ENCODE measurements at regions not wholly inside any gene's neighbourhood (a gene's known extent, or its start where the extent isn't known, plus 50 kb on each side); places are given as distances from the start of the nearest gene placed in this dataset.

DNA sequence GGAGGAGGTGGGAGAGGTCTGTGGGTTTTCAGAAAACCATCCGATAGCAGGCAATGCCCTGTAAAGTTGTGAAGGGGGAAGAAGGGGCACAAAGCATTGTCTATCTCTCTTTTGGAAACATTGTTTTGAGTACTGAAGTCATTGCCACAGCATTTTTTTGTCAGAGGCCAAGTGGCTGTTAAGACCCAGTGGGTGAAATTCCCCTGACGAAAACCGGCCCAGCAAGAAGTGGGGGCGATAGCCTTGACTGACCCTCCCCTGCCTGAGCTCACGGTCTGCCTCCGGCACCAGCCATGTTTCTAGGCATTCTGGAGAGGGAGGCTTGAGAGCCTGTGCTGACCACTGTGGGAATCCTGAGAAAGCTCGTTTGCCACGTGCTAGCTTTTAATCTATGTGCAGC, 144.7 kb downstream of the RPS24 start (continued):
- TF ChIP-seq, protein P1, sequence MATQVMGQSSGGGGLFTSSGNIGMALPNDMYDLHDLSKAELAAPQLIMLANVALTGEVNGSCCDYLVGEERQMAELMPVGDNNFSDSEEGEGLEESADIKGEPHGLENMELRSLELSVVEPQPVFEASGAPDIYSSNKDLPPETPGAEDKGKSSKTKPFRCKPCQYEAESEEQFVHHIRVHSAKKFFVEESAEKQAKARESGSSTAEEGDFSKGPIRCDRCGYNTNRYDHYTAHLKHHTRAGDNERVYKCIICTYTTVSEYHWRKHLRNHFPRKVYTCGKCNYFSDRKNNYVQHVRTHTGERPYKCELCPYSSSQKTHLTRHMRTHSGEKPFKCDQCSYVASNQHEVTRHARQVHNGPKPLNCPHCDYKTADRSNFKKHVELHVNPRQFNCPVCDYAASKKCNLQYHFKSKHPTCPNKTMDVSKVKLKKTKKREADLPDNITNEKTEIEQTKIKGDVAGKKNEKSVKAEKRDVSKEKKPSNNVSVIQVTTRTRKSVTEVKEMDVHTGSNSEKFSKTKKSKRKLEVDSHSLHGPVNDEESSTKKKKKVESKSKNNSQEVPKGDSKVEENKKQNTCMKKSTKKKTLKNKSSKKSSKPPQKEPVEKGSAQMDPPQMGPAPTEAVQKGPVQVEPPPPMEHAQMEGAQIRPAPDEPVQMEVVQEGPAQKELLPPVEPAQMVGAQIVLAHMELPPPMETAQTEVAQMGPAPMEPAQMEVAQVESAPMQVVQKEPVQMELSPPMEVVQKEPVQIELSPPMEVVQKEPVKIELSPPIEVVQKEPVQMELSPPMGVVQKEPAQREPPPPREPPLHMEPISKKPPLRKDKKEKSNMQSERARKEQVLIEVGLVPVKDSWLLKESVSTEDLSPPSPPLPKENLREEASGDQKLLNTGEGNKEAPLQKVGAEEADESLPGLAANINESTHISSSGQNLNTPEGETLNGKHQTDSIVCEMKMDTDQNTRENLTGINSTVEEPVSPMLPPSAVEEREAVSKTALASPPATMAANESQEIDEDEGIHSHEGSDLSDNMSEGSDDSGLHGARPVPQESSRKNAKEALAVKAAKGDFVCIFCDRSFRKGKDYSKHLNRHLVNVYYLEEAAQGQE (IDR thresholded peaks at IDR 0.05; ENCODE audit: low read depth): no peak

DNA sequence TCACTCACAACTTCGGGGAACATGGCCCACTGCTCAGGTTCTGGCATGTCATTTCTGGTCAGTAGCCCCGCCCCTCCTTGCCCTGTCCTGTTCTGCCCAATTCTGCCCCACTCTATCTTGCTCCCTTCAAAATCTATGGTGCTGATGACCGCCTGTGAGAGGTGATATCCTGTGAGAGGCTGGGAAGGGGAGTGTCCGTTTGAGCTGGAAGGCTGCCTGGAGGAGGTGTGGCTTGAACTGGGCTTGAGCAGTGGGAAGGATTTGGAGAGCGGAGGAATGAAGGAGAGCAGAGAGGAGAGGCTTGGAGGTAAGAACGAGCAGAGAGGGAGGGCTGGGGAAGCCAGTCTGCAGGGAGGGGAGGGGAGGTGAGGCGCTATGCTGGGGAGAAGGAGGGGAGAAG, 145.3 kb downstream of the RPS24 start:
- POLR2A ChIA-PET: no interaction called here
- Histone ChIP-seq H2AFZ (ENCODE audit: low read depth, low read length, poor library complexity, severe bottlenecking) (no peak overlapping the region), H4K20me1 (ENCODE audit: insufficient read depth) (no peaks in the 10 kb centered on the region), H3K79me2 (ENCODE audit: insufficient read depth, low read length) (no peaks in the 10 kb centered on the region), H3K36me3 (ENCODE audit: control insufficient read depth in 1 of 2, insufficient read depth in 2 of 2, low read length in 2 of 2) (no peaks in the 10 kb centered on the region), H3K4me3 (replicated peaks in 1 of 2; ENCODE audit: low read depth in 1 of 2, low read length in 2 of 2) (no peak overlapping the region), H3K9ac (ENCODE audit: low read length) (no peak overlapping the region), H3K9me3 (ENCODE audit: control insufficient read depth in 1 of 2, insufficient read depth in 1 of 2, low read depth in 1 of 2, low read length in 2 of 2) (no peaks in the 10 kb centered on the region), H3K27me3 (ENCODE audit: insufficient read depth, low read length) (no peaks in the 10 kb centered on the region), H3K4me2 (ENCODE audit: low read length) (no peak overlapping the region), H3K27ac (ENCODE audit: low read depth, low read length) (no peak overlapping the region), H3K4me1 (ENCODE audit: control insufficient read depth in 1 of 2, insufficient read depth in 2 of 2, low read length in 2 of 2) (no peaks in the 10 kb centered on the region), H3K9me2 (ENCODE audit: insufficient read depth) (no peaks in the 10 kb centered on the region)
- ATAC-seq (peak; percentile 78), DNase-seq (ENCODE audit: low read depth, low spot score) (no peak)
- RAD21 ChIA-PET (ENCODE audit: low non-redundant PET in 1 of 2, low total read pairs in 2 of 2, uncharacterized antibody in 2 of 2, unreplicated experiment in 2 of 2): no interaction called here
- intact Hi-C loops (cut with micrococcal nuclease): no loop called here
- CTCF ChIA-PET: interaction anchor here (1.1 kb wide), 1 partner anchor 132 kb away, joined by 3 read pairs; no protein-coding TSS in a partner anchor
- BruUV-seq (replicated peaks): no TSS peak
- TF ChIP-seq CTCF (IDR thresholded peaks at IDR 0.05 in 2 of 3, conservative IDR thresholded peaks at IDR 0.05 in 1 of 3; ENCODE audit: borderline replicate concordance in 1 of 3, insufficient read depth in 1 of 3, low read depth in 2 of 3, low read length in 2 of 3): no peak
- TF ChIP-seq SRF (IDR thresholded peaks at IDR 0.05; ENCODE audit: low read depth): no peak
- TF ChIP-seq, protein P2, sequence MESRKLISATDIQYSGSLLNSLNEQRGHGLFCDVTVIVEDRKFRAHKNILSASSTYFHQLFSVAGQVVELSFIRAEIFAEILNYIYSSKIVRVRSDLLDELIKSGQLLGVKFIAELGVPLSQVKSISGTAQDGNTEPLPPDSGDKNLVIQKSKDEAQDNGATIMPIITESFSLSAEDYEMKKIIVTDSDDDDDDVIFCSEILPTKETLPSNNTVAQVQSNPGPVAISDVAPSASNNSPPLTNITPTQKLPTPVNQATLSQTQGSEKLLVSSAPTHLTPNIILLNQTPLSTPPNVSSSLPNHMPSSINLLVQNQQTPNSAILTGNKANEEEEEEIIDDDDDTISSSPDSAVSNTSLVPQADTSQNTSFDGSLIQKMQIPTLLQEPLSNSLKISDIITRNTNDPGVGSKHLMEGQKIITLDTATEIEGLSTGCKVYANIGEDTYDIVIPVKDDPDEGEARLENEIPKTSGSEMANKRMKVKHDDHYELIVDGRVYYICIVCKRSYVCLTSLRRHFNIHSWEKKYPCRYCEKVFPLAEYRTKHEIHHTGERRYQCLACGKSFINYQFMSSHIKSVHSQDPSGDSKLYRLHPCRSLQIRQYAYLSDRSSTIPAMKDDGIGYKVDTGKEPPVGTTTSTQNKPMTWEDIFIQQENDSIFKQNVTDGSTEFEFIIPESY (IDR thresholded peaks at IDR 0.05; ENCODE audit: extremely low read depth, insufficient replicate concordance, low read length): no peak
- TF ChIP-seq EGR1 (IDR thresholded peaks at IDR 0.05; ENCODE audit: low read depth): no peak
- no peak for TF ChIP-seq CEBPB (IDR thresholded peaks at IDR 0.05; ENCODE audit: low read depth)
- TF ChIP-seq, protein P3, sequence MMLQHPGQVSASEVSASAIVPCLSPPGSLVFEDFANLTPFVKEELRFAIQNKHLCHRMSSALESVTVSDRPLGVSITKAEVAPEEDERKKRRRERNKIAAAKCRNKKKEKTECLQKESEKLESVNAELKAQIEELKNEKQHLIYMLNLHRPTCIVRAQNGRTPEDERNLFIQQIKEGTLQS (IDR thresholded peaks at IDR 0.05): no peak
- no peak for TF ChIP-seq SP1 (IDR thresholded peaks at IDR 0.05; ENCODE audit: low read depth)
- no peak for TF ChIP-seq EZH2phosphoT487 (IDR thresholded peaks at IDR 0.05; ENCODE audit: borderline replicate concordance)
- no peak for TF ChIP-seq MAX (IDR thresholded peaks at IDR 0.05)
- no peak for TF ChIP-seq ZFX (IDR thresholded peaks at IDR 0.05)
- TF ChIP-seq, protein P1 (IDR thresholded peaks at IDR 0.05; ENCODE audit: low read depth): no peak

All from HCT116 (cell line).